Effector memory CD8-positive, alpha-beta T cell (primary cell): ENCODE measurements at regions not wholly inside any gene's neighbourhood (a gene's known extent, or its start where the extent isn't known, plus 50 kb on each side); places are given as distances from the start of the nearest gene placed in this dataset.

Experiments used
- ATAC-seq: fragments of 150-1000 bp; cut with Tn5 transposase; replicated peaks from 2 replicates; pipeline ENCODE4 v1.10.0; 2021; ENCODE audit warnings: mild to moderate bottlenecking, moderate library complexity
- DNase-seq, 3 experiments: peaks; one replicate each; pipeline ENCODE4 v3.0.0; 2021
- H3K27ac Mint-ChIP-seq, 2 donors: one replicate each; pipeline ENCODE4 v1.8.0; 2022; ENCODE audit warnings: mild to moderate bottlenecking in 2 of 2, mixed read lengths in 2 of 2, moderate library complexity in 2 of 2
- H3K27me3 Mint-ChIP-seq, 2 donors: one replicate each; pipeline ENCODE4 v1.8.0; 2022; ENCODE audit warnings: mixed read lengths in 2 of 2
- H3K36me3 Mint-ChIP-seq: one replicate; pipeline ENCODE4 v1.8.0; 2022; ENCODE audit warnings: mild to moderate bottlenecking, moderate library complexity, mixed read lengths; ENCODE audit not compliant: insufficient read depth
- H3K4me1 Mint-ChIP-seq, 2 donors: one replicate each; pipeline ENCODE4 v1.8.0; 2022; ENCODE audit warnings: low read depth in 2 of 2, mixed read lengths in 2 of 2
- H3K4me3 Mint-ChIP-seq, 2 donors: one replicate each; pipeline ENCODE4 v1.8.0; 2022; ENCODE audit warnings: mild to moderate bottlenecking in 2 of 2, mixed read lengths in 2 of 2, moderate library complexity in 2 of 2
- H3K9me3 Mint-ChIP-seq, 2 donors: one replicate each; pipeline ENCODE4 v1.8.0; 2022; ENCODE audit warnings: mixed read lengths in 2 of 2

DNA sequence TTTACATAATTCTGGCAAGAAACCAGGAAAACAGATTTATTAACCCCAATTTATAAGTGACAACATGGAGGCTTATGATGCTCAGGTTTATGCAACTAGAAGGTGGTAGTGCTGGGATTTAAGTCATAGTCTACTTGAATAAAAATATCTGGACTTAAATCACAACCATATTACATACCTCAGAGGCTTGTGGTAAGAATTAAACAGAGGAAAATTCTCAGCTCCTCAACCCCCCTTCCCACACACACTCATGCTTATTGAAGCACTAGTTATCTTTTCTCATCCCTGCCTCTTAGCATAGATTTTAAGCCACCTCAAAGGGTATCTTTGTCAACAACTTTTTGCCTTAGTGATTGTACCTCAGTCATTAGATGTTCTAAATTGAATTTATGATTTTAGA lies 731.0 kb downstream of the PRELID2 start:
- ATAC-seq: no peak
- Mint-ChIP-seq H3K9me3 (peaks cover 0 to 17% of the 10 kb centered on the region in 2 donors), H3K36me3 (no peaks in the 10 kb centered on the region), H3K27me3 (no peaks in the 10 kb centered on the region), H3K4me3 (no peak overlapping the region), H3K27ac (no peak overlapping the region), H3K4me1 (no peaks in the 10 kb centered on the region)
- DNase-seq: no peak

DNA sequence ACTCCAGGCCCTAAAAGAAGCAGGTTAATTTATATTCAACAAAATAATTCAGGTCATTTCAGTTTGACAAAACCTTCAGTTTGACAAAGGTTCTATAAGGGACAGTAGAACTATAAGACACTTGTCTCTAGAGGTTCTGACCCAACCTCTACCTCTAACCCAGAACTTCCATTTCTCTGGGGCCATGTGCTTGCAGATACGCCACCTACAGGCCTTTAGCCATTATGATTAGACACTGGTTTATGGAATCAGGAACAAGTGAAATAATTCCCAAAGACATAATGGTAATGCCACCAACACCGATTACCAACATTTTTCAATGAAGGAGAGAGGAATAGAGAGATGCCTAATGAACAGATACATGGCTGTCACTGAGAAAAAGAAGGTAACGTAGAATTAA lies 733.9 kb downstream of the PRELID2 start:
- H3K4me3 Mint-ChIP-seq: no peak overlapping the region
- DNase-seq: no peak
- H3K36me3 Mint-ChIP-seq: no peaks in the 10 kb centered on the region
- no peaks in the 10 kb centered on the region for H3K4me1 Mint-ChIP-seq
- no peak overlapping the region for H3K27ac Mint-ChIP-seq
- no peaks in the 10 kb centered on the region for H3K27me3 Mint-ChIP-seq
- no peak for ATAC-seq
- H3K9me3 Mint-ChIP-seq: peaks cover 2 to 15% of the 10 kb centered on the region in 2 donors

DNA sequence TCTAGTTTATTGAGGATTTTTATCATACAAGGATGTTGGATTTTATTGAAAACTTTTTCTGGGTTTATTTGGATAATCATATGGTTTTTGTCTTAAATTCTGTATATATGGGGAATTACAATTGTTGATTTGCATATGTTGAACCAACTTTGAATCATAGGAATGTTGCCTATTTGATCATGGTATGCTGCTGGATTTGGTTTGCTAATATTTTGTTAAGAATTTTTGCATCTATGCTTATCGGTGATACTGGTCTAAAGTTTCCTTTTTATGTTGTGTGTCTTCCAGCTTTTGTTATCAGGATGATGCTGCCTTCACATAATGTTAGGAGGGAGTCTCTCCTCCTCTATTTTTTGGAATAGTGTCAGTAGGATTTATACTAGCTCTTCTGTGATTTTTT lies 745.0 kb downstream of the PRELID2 start:
- Mint-ChIP-seq H3K27me3 (no peaks in the 10 kb centered on the region), H3K4me3 (no peak overlapping the region), H3K36me3 (no peaks in the 10 kb centered on the region), H3K27ac (no peak overlapping the region), H3K4me1 (no peaks in the 10 kb centered on the region), H3K9me3 (peaks cover 0 to 9% of the 10 kb centered on the region in 2 donors)
- ATAC-seq (no peak), DNase-seq (no peak)

DNA sequence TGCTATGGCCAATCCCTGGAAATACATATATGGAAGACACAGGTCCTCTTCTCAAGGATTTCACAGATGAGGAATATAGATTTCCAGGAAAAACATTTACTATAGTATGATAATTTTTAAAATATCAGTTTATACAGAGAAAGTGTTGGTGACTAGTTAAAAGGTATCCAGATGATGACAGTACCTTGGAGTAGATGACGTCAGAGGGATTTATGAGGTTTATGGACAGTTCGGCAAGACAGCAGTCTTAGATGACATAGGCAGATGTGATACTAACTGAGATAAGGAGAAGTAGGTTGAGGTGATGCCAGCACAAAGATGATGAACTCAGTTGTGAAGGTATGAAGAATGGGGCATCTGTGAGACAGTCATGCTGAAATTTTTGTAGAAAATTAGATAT lies 750.3 kb downstream of the PRELID2 start:
- no peak overlapping the region for H3K27ac Mint-ChIP-seq
- no peak for ATAC-seq
- H3K27me3 Mint-ChIP-seq: no peaks in the 10 kb centered on the region
- DNase-seq: no peak
- H3K36me3 Mint-ChIP-seq: no peaks in the 10 kb centered on the region
- no peak overlapping the region for H3K4me3 Mint-ChIP-seq
- no peaks in the 10 kb centered on the region for H3K4me1 Mint-ChIP-seq
- peaks cover 8 to 17% of the 10 kb centered on the region in 2 donors for H3K9me3 Mint-ChIP-seq

DNA sequence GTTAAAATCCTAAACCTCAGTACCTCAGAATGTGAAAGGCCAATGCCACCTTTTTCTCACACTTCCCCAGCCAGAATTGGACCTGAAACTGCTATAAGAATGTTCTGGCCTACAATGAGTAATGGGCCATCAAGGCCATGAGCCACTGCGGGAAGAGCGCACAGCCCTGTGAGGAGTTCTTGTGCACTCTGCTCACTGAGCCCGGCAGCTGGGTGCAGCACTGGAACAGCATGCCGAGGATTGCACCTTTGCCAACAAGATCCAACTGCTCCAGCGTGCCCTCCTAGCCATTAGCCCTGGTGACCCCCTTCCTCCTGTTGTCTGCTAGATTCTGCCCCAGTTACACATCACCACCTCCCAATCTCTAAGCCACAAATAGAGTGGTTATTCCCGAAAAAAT lies 758.1 kb downstream of the PRELID2 start:
- Mint-ChIP-seq H3K27ac (no peak overlapping the region), H3K36me3 (no peaks in the 10 kb centered on the region), H3K9me3 (peaks cover 0 to 13% of the 10 kb centered on the region in 2 donors), H3K4me3 (no peak overlapping the region), H3K4me1 (no peaks in the 10 kb centered on the region), H3K27me3 (no peaks in the 10 kb centered on the region)
- ATAC-seq (no peak), DNase-seq (no peak)

DNA sequence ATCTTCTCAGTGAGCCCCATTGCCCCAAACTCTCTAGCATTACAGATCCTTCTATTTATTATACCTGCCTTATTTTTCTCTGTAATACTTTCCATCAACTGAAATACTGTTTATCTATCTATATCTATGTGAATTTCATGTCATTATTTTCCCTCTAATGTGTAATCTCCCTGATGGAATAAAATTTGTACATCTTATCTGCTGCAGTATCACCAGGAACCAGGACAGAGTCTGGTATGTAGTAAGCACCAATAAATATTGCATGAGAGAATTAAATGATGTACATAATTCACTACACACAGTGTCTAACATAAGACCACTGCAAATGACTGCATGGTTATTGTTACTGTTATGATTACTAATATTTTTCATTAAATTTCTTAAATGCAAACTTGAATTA lies 759.1 kb downstream of the PRELID2 start:
- no peaks in the 10 kb centered on the region for H3K27me3 Mint-ChIP-seq
- no peak overlapping the region for H3K27ac Mint-ChIP-seq
- H3K4me1 Mint-ChIP-seq: no peaks in the 10 kb centered on the region
- no peak for DNase-seq
- peaks cover 0 to 9% of the 10 kb centered on the region in 2 donors for H3K9me3 Mint-ChIP-seq
- H3K4me3 Mint-ChIP-seq: no peak overlapping the region
- H3K36me3 Mint-ChIP-seq: no peaks in the 10 kb centered on the region
- no peak for ATAC-seq

DNA sequence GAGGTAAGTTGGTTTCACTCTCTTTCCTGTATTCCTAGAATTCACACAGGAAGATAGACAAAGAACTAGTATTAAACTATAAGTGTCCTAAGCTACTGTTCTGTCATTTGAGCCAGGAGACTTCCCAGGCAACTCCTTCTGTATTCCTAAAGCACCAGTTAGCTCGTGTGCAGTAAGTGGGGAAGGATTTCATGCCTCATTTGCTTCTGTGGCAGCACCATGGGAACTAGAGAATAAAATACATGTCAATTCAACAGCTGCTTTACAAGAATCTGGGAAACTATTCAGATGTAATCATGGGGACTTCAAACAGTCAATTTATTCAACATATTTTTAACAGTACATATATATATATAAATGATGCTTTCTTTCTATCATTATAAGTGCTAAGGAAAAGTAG lies 762.3 kb downstream of the PRELID2 start:
- Mint-ChIP-seq H3K4me3 (no peak overlapping the region), H3K27ac (no peak overlapping the region), H3K4me1 (no peaks in the 10 kb centered on the region), H3K27me3 (no peaks in the 10 kb centered on the region), H3K36me3 (no peaks in the 10 kb centered on the region), H3K9me3 (peaks cover 0 to 5% of the 10 kb centered on the region in 2 donors)
- DNase-seq (no peak), ATAC-seq (no peak)

DNA sequence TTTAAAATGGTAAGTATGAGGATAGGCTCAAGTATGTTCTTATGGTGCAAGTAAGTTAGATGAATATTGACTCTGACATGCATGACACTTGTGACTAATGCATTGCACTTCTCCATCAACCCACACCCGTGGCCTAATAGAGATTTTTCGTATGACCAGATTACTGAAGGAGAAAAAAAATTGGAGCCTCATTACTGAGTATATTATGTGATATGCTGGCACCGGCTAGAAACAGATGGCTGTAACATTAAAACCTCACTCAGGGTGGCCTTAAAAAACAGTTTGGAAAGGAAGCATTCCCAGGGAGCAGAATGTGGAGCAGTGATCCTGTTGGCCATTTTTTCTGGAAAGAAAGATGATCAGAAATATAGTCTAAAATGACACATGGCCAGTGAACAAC lies 766.4 kb downstream of the PRELID2 start:
- H3K9me3 Mint-ChIP-seq: peaks cover 6 to 7% of the 10 kb centered on the region in 2 donors
- H3K4me3 Mint-ChIP-seq: no peak overlapping the region
- H3K36me3 Mint-ChIP-seq: no peaks in the 10 kb centered on the region
- DNase-seq (no peak), ATAC-seq (no peak)
- H3K4me1 Mint-ChIP-seq: no peaks in the 10 kb centered on the region
- H3K27me3 Mint-ChIP-seq: no peaks in the 10 kb centered on the region
- no peak overlapping the region for H3K27ac Mint-ChIP-seq

DNA sequence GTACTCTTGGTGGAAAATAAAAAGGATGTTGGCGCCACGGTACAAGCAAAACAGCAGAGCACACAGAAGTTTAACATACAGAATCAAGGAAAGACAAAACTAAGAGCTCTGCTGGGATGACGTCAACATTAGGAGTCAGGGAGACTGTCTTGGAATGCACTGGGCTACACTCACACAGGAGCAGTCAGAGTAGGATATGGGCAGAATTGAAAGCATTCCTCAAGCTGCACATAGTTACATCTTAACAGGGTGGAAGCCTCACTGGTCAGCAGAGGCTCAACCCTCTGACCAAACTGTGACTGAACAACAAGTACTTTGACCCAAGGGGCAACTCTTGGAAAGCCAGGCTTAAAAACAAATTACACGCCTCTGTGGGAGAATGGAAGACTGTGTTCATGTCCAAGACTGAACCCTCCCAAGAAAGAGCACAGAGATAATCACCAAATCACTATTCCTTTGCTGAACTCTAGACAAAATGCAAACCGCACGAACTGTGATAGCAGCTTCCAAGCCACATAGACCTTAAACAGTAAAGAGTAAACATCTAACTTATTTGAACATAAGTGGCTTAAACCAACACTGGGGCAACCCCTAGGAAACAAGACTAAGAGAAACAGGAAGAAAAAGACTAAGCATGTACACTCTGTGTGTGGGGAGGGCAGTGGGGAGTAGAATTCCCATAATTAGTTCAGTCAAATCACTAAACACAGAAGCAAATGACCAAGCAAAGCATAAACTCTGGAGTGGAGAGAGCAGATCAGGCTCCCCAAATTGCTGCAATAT lies 772.7 kb downstream of the PRELID2 start:
- DNase-seq: no peak
- Mint-ChIP-seq H3K27me3 (no peaks in the 10 kb centered on the region), H3K9me3 (peaks cover 12 to 13% of the 10 kb centered on the region in 2 donors), H3K4me1 (no peaks in the 10 kb centered on the region), H3K4me3 (no peak overlapping the region), H3K36me3 (no peaks in the 10 kb centered on the region), H3K27ac (no peak overlapping the region)
- no peak for ATAC-seq

DNA sequence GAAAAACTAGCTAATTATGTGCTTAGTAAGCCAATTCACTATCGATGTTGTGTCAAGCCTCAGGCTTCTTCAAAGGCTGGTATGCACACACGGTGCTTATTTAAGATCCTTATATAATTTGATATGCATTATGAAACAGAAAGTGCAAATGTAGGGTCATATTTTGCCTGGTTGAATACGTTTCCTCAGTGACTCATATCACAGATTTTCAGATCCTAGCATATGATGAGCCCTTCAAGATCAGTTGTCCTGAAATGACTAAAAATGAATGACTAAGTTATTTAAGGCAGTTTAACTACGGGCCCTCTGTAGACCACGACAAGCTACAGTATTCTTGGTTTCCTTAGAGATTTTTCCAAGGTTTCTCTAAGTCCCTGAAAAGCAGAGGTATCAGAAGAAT lies 778.3 kb downstream of the PRELID2 start:
- peaks cover 0 to 1% of the 10 kb centered on the region in 2 donors for H3K9me3 Mint-ChIP-seq
- no peak for DNase-seq
- H3K4me3 Mint-ChIP-seq: no peak overlapping the region
- H3K4me1 Mint-ChIP-seq: no peaks in the 10 kb centered on the region
- H3K27ac Mint-ChIP-seq: no peak overlapping the region
- H3K27me3 Mint-ChIP-seq: no peaks in the 10 kb centered on the region
- H3K36me3 Mint-ChIP-seq: no peaks in the 10 kb centered on the region
- no peak for ATAC-seq

DNA sequence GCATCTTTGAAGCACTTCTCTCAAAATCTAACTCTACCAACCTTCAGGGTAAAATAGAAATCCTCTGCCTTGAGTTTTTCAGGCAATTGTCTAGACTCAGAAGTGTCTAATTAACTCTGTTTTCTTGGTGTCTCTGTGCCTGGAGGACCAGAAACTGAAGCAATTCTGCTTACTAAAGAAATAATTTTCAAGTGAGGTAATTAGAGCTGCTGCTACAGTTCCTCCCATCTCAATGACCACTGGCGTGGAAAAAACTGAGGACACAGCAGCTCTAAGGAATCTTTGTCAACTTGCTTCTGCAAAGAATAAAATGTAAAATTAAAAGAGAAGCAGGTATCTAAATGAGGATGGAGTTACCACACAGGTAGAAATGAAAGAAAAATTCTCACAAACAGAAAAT lies 785.0 kb downstream of the PRELID2 start:
- DNase-seq (no peak), ATAC-seq (no peak)
- Mint-ChIP-seq H3K27ac (no peak overlapping the region), H3K4me3 (no peak overlapping the region), H3K4me1 (no peaks in the 10 kb centered on the region), H3K36me3 (no peaks in the 10 kb centered on the region), H3K27me3 (no peaks in the 10 kb centered on the region), H3K9me3 (peaks cover 2 to 19% of the 10 kb centered on the region in 2 donors)

DNA sequence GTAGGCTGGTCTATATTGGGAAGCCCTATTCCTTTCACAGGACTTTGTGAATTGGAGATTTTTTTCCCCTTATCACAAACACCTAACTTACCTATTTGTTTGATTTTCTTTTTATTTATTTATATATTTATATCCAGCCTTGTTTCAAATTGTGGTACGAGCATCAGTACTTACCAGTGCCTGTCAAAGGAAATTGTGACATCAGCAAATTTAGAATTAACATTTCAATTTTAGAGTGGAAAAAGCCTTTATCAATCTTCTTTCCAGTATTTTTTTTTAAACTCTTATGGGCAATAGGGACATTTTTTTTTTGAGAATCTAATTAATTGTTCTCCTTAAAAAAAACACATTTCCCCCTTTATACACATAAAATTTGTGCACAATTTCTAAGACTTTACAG lies 790.2 kb downstream of the PRELID2 start:
- no peak overlapping the region for H3K4me3 Mint-ChIP-seq
- H3K4me1 Mint-ChIP-seq: no peaks in the 10 kb centered on the region
- H3K27ac Mint-ChIP-seq: no peak overlapping the region
- no peak for DNase-seq
- H3K27me3 Mint-ChIP-seq: no peaks in the 10 kb centered on the region
- no peaks in the 10 kb centered on the region for H3K36me3 Mint-ChIP-seq
- ATAC-seq: no peak
- H3K9me3 Mint-ChIP-seq: peaks cover 4 to 12% of the 10 kb centered on the region in 2 donors

DNA sequence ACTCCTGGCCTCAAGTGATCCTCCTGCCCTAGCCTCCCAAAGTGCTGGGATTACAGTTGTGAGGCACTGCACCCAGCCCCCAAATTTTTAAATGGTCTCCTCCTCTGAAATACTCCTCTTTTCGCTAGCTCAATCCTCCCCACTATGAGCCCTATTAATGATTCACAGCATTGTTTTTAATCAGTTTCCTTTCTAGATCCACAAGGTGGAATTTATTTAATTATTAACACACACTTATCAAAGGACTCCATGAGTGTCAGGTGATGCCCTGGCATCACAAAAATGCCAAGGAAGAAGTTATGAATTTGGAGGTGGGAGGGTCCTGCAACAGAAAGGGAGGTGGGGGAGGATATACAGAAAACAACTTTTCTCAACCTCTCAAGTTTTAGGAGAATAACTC lies 806.5 kb downstream of the PRELID2 start:
- no peak for DNase-seq
- H3K36me3 Mint-ChIP-seq: no peaks in the 10 kb centered on the region
- H3K27me3 Mint-ChIP-seq: no peaks in the 10 kb centered on the region
- no peak for ATAC-seq
- H3K4me1 Mint-ChIP-seq: no peaks in the 10 kb centered on the region
- H3K4me3 Mint-ChIP-seq: no peak overlapping the region
- peaks cover 8 to 12% of the 10 kb centered on the region in 2 donors for H3K9me3 Mint-ChIP-seq
- H3K27ac Mint-ChIP-seq: no peak overlapping the region

DNA sequence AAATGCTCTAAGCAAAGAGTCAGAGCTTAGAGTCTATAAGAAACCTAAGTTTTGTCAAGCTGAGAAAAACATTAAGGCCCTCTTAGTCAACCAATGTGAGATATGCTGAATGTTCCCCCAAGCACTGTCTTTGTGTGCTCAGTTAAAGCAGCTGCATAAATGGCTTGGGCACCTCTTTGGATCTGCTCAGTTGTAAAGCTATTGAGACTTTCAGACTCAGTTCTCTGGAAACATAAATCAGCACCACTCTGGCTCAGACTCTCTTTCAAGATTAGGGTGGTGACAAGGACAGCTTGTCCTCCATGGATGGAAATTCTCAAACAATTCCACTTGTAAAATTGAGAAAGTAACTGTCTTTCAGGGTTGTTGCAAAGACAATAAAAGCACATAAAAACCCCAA lies 807.9 kb downstream of the PRELID2 start:
- Mint-ChIP-seq H3K27me3 (no peaks in the 10 kb centered on the region), H3K4me1 (no peaks in the 10 kb centered on the region), H3K4me3 (no peak overlapping the region), H3K27ac (no peak overlapping the region), H3K36me3 (no peaks in the 10 kb centered on the region), H3K9me3 (peaks cover 8 to 12% of the 10 kb centered on the region in 2 donors)
- DNase-seq (no peak), ATAC-seq (no peak)
